Hepatocyte (in vitro differentiated cells): ENCODE measurements at regions not wholly inside any gene's neighbourhood (a gene's known extent, or its start where the extent isn't known, plus 50 kb on each side); places are given as distances from the start of the nearest gene placed in this dataset.

Experiments
- DNase-seq: peaks from one replicate; pipeline ENCODE4 v3.0.0-alpha.2; 2016; ENCODE audit warnings: low spot score
- H2AFZ ChIP-seq: fragments of 200-600 bp; sonication (generic); 2 replicates; pipeline ENCODE4 v1.6.0; 2016; ENCODE audit warnings: antibody characterized with exemption, mild to moderate bottlenecking
- H3K27ac ChIP-seq: fragments of 200-600 bp; sonication (generic); 2 replicates; pipeline ENCODE4 v1.5.1; 2016; ENCODE audit warnings: mild to moderate bottlenecking
- H3K27me3 ChIP-seq: fragments of 200-600 bp; sonication (generic); 2 replicates; pipeline ENCODE4 v1.6.1; 2016
- H3K36me3 ChIP-seq: fragments of 200-600 bp; sonication (generic); replicated peaks from 2 replicates; pipeline ENCODE4 v1.5.1; 2016; ENCODE audit warnings: low read depth; ENCODE audit not compliant: insufficient read depth
- H3K4me1 ChIP-seq: fragments of 200-600 bp; sonication (generic); 2 replicates; pipeline ENCODE4 v1.5.1; 2016; ENCODE audit warnings: mild to moderate bottlenecking, moderate library complexity; ENCODE audit not compliant: insufficient read depth
- H3K4me2 ChIP-seq: fragments of 200-600 bp; sonication (generic); 2 replicates; pipeline ENCODE4 v1.6.0; 2016
- H3K4me3 ChIP-seq: fragments of 200-600 bp; sonication (generic); 2 replicates; pipeline ENCODE4 v1.5.1; 2016; ENCODE audit warnings: mild to moderate bottlenecking
- H3K79me2 ChIP-seq: fragments of 200-600 bp; sonication (generic); 2 replicates; pipeline ENCODE4 v1.6.0; 2017; ENCODE audit warnings: mild to moderate bottlenecking
- H3K9me2 ChIP-seq: fragments of 200-600 bp; sonication (generic); replicated peaks from 2 replicates; pipeline ENCODE4 v1.6.0; 2017; ENCODE audit warnings: mild to moderate bottlenecking; ENCODE audit not compliant: insufficient read depth
- H3K9me3 ChIP-seq: fragments of 200-600 bp; sonication (generic); 2 replicates; pipeline ENCODE4 v1.5.1; 2016; ENCODE audit warnings: low read depth, mild to moderate bottlenecking
- H4K20me1 ChIP-seq: fragments of 200-600 bp; sonication (generic); 2 replicates; pipeline ENCODE4 v1.6.0; 2016; ENCODE audit warnings: mild to moderate bottlenecking; ENCODE audit not compliant: insufficient read depth, poor library complexity, severe bottlenecking
- EZH2 ChIP-seq: fragments of 200-600 bp; sonication (generic); IDR thresholded peaks from 2 replicates; pipeline ENCODE4 v1.6.1; 2016; ENCODE audit warnings: antibody characterized with exemption, mild to moderate bottlenecking, borderline replicate concordance
- EZH2phosphoT487 ChIP-seq: fragments of 200-600 bp; sonication (generic); IDR thresholded peaks from one replicate; pipeline ENCODE4 v1.6.1; 2018; ENCODE audit warnings: antibody characterized with exemption, mild to moderate bottlenecking, low read depth, moderate library complexity; ENCODE audit not compliant: unreplicated experiment, severe bottlenecking
- WGBS: methylation state at CpG from one replicate; pipeline ENCODE4 v1.1.6; 2016; ENCODE audit warnings: low lambda C conversion rate; ENCODE audit errors: missing lambda C conversion rate; 5-methylcytosine and 5-hydroxymethylcytosine counted together
- TF ChIP-seq, protein P1 (sequence below): fragments of 200-600 bp; sonication (generic); IDR thresholded peaks from 2 replicates; pipeline ENCODE4 v1.5.1; 2016; ENCODE audit warnings: antibody characterized with exemption, mild to moderate bottlenecking; ENCODE audit not compliant: poor library complexity

DNA sequence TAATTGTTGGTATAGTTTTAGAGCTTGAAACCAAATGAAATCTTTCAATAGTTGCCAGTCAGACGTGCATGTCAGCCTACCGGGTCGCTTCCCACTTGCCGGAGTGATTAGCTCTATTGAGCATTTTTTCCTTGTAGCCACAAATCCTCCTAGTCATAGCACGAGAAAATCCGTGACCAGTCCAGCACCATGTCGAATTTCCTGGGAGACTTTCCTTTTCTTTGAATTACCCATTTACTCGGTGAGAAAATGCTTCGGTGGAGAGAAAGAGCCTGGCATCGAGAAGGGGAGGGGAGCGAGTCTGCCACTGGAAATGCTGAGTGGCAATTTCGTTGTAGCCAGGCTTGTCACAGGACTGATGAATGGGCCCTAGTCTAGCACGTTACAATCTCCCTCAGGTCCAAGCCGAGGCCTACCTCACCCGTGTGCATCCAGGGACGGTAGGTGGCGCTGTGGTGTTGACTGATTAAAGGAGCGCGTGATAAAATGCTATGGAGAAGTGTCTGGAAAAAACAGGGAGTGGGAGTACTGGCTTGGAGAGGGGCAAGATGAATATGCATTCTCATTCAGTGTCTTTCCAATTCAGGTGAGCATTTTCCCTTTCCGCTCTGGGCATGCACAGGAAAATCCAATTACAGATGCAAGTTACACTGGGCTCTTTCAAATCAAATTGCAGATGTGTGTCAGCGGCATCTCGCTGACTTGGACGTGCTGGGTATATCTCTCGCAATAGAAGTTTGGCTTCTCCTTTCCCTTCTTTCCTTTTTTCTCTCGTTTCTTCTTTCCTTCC lies 238.8 kb downstream of the EDEM1 start:
- WGBS, result 43% methylated on average over 25 of the region's 25 CpGs
- no peaks in the 10 kb centered on the region for H3K4me1 ChIP-seq
- no peak overlapping the region for H3K4me2 ChIP-seq
- H4K20me1 ChIP-seq, result no peaks in the 10 kb centered on the region
- H3K9me2 ChIP-seq, result no peaks in the 10 kb centered on the region
- peak; percentile 93 for DNase-seq
- no peak overlapping the region for H2AFZ ChIP-seq
- TF ChIP-seq EZH2, result no peak
- no peak for TF ChIP-seq EZH2phosphoT487
- TF ChIP-seq, protein P1, sequence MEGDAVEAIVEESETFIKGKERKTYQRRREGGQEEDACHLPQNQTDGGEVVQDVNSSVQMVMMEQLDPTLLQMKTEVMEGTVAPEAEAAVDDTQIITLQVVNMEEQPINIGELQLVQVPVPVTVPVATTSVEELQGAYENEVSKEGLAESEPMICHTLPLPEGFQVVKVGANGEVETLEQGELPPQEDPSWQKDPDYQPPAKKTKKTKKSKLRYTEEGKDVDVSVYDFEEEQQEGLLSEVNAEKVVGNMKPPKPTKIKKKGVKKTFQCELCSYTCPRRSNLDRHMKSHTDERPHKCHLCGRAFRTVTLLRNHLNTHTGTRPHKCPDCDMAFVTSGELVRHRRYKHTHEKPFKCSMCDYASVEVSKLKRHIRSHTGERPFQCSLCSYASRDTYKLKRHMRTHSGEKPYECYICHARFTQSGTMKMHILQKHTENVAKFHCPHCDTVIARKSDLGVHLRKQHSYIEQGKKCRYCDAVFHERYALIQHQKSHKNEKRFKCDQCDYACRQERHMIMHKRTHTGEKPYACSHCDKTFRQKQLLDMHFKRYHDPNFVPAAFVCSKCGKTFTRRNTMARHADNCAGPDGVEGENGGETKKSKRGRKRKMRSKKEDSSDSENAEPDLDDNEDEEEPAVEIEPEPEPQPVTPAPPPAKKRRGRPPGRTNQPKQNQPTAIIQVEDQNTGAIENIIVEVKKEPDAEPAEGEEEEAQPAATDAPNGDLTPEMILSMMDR, result peak; percentile 87
- no peaks in the 10 kb centered on the region for H3K36me3 ChIP-seq
- no peaks in the 10 kb centered on the region for H3K79me2 ChIP-seq
- no peak overlapping the region for H3K27ac ChIP-seq
- no peaks in the 10 kb centered on the region for H3K27me3 ChIP-seq
- H3K4me3 ChIP-seq, result no peak overlapping the region
- H3K9me3 ChIP-seq, result no peaks in the 10 kb centered on the region

DNA sequence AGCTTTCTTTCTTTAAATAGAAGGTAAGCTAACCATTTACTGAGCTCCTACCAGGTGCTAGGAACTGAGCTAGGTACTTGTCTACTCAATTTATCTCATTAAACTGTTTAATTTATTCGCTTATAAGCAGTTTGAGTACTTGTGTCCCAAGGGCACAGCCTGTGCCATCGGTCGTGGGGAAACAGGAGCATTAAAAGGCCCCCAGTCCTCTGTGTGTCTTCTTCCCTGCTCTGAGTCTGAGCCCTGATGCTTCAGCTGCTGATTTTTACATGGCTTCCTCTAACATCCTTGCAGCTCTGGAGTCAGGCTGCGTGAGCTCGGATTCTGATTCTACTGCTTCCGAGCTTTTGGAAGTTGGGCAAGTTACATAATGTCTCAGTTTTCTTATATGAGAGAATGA lies 239.5 kb downstream of the EDEM1 start:
- no peaks in the 10 kb centered on the region for H4K20me1 ChIP-seq
- no peaks in the 10 kb centered on the region for H3K79me2 ChIP-seq
- no peak overlapping the region for H3K4me3 ChIP-seq
- H3K36me3 ChIP-seq, result no peaks in the 10 kb centered on the region
- no peaks in the 10 kb centered on the region for H3K9me2 ChIP-seq
- no peaks in the 10 kb centered on the region for H3K4me1 ChIP-seq
- H3K27me3 ChIP-seq, result no peaks in the 10 kb centered on the region
- no peak overlapping the region for H3K4me2 ChIP-seq
- no peak for DNase-seq
- TF ChIP-seq EZH2phosphoT487 (no peak), EZH2 (no peak)
- TF ChIP-seq, protein P1, result no peak
- 94% methylated on average over 6 of the region's 6 CpGs for WGBS
- H2AFZ ChIP-seq, result no peak overlapping the region
- no peak overlapping the region for H3K27ac ChIP-seq
- H3K9me3 ChIP-seq, result no peaks in the 10 kb centered on the region

DNA sequence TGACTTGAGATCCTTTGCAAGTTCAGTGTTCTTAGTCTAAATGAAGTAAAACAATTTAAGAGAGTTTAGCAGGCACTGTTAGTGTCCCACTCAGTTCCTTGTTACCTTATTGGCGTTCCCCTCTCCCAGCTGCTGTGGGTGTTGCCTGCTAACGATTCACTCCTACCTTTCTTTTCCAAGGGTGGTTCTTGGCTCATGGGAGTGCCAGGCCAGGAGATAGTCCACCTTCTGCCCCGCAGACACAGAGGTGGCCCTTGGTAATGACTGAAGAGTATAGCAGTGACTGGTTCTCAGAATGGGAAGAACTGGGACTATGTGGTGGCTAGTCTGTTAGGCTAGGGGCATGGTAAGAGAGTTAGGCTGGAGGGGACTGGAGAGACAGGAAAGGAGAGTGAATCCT lies 240.4 kb downstream of the EDEM1 start:
- H3K27ac ChIP-seq, result no peak overlapping the region
- H4K20me1 ChIP-seq, result no peaks in the 10 kb centered on the region
- no peak for TF ChIP-seq EZH2
- no peak overlapping the region for H3K4me3 ChIP-seq
- 93% methylated on average over 3 of the region's 3 CpGs for WGBS
- DNase-seq, result no peak
- no peaks in the 10 kb centered on the region for H3K27me3 ChIP-seq
- H2AFZ ChIP-seq, result no peak overlapping the region
- H3K9me3 ChIP-seq, result no peaks in the 10 kb centered on the region
- no peaks in the 10 kb centered on the region for H3K9me2 ChIP-seq
- H3K79me2 ChIP-seq, result no peaks in the 10 kb centered on the region
- no peaks in the 10 kb centered on the region for H3K4me1 ChIP-seq
- no peak overlapping the region for H3K4me2 ChIP-seq
- no peaks in the 10 kb centered on the region for H3K36me3 ChIP-seq

DNA sequence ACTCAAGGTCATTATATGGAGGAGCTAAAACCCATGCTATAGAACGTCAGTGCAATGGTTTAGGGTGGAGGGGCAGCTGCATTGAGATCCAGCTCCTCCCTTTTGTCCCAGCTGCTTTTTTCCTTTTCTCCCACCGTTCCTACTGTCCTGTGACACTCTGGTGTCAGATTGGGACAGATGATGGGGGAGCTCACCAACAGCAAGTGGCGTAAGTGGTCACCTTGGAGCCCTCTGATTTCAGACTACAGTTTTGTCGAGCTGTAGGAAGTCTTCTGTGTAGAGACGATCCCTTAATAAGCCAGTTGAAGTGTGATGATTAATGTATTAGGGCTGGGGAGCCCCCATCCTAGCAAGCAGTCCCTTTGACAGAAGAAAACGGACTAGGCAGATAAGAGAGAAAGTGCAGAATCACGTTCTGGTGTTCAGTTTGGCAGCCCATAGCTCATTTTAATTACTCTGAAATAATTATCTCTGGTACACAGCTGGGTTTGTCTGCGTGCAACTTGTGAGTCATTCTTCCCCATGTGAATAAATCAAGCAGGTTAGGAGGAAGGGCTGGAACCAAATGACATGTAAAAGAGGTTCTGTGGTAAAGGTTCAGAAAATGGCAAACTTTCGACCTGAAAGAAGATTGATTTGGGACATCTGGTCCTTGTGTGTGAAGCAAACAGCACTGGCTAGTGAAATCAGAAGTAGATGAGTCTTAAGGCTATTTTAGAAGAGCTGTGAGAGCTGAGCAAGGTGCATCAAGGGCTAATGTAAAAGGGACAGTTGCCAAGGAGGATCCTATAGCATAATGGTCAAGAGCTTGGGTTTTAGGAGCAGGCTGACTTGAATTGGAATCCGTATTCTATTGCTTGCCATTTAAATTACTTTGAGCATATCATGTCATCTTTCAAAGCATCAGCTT lies 241.4 kb downstream of the EDEM1 start:
- H3K9me2 ChIP-seq, result no peaks in the 10 kb centered on the region
- 58% methylated on average over 10 of the region's 10 CpGs for WGBS
- no peak overlapping the region for H2AFZ ChIP-seq
- no peak overlapping the region for H3K27ac ChIP-seq
- no peaks in the 10 kb centered on the region for H3K4me1 ChIP-seq
- H3K36me3 ChIP-seq, result no peaks in the 10 kb centered on the region
- H4K20me1 ChIP-seq, result no peaks in the 10 kb centered on the region
- no peaks in the 10 kb centered on the region for H3K9me3 ChIP-seq
- TF ChIP-seq, protein P1, result no peak
- TF ChIP-seq EZH2, result no peak
- no peak for TF ChIP-seq EZH2phosphoT487
- H3K4me3 ChIP-seq, result no peak overlapping the region
- no peaks in the 10 kb centered on the region for H3K27me3 ChIP-seq
- H3K79me2 ChIP-seq, result no peaks in the 10 kb centered on the region
- peak; percentile 23 for DNase-seq
- H3K4me2 ChIP-seq, result no peak overlapping the region
